NCI-H1048 (cell line): ENCODE measurements at regions not wholly inside any gene's neighbourhood (a gene's known extent, or its start where the extent isn't known, plus 50 kb on each side); places are given as distances from the start of the nearest gene placed in this dataset.
"Not testable (repeated sequence)": the region's sequence is repeated elsewhere in the genome, so short reads cannot be mapped to it uniquely, and the experiment has no call there.

ENCODE experiments used
- DNase-seq: peaks from one replicate; lab custom pipeline; 2025; lab: John Stamatoyannopoulos, UW

- no peak for DNase-seq
These were observed 66.7 kb upstream of the SAMD5 start for GRCh38 chr6:147441751-147442150.

GRCh38 chr6:147447835-147448611 lies 60.5 kb upstream of the SAMD5 start:
- peak; percentile 73 for DNase-seq

- DNase-seq = no peak
These were observed 59.7 kb upstream of the SAMD5 start for GRCh38 chr6:147448775-147449174.

- no peak for DNase-seq
These were observed 58.9 kb upstream of the SAMD5 start for GRCh38 chr6:147449405-147450161.

GRCh38 chr6:147453361-147453760 lies 55.1 kb upstream of the SAMD5 start:
- DNase-seq = no peak

- not testable (repeated sequence) for DNase-seq
These were observed 53.6 kb upstream of the SAMD5 start for GRCh38 chr6:147454862-147455261.
